ENCODE measurements at regions not wholly inside any gene's neighbourhood (a gene's known extent, or its start where the extent isn't known, plus 50 kb on each side); places are given as distances from the start of the nearest gene placed in this dataset.

- H2AK5ac ChIP-seq (ENCODE audit: low read depth, low read length): no peak overlapping the region
- no peak overlapping the region for H4K8ac ChIP-seq (ENCODE audit: low read depth in 2 of 2, low read length in 2 of 2)
- no peak overlapping the region for H2BK5ac ChIP-seq (ENCODE audit: low read depth, low read length, poor library complexity, severe bottlenecking)
- TF ChIP-seq RCOR1 (IDR thresholded peaks at IDR 0.05; ENCODE audit: insufficient replicate concordance, low read length) (no peak), MAZ (IDR thresholded peaks at IDR 0.05; ENCODE audit: borderline replicate concordance, low read depth, low read length) (no peak), CEBPB (IDR thresholded peaks at IDR 0.05; ENCODE audit: low read depth, low read length) (no peak), POLR2A (IDR thresholded peaks at IDR 0.05; ENCODE audit: low read depth, low read length) (no peak), ELK1 (IDR thresholded peaks at IDR 0.05; ENCODE audit: borderline replicate concordance, low read depth, low read length) (no peak), NFE2L2 (IDR thresholded peaks at IDR 0.05; ENCODE audit: low read depth, low read length) (no peak), CTCF (conservative IDR thresholded peaks at IDR 0.05; ENCODE audit: low read depth, low read length) (no peak), RFX5 (IDR thresholded peaks at IDR 0.05; ENCODE audit: low read depth, low read length) (no peak), BHLHE40 (IDR thresholded peaks at IDR 0.05; ENCODE audit: low read depth, low read length) (no peak), MAFK (IDR thresholded peaks at IDR 0.05; ENCODE audit: low read depth, low read length) (no peak), USF2 (IDR thresholded peaks at IDR 0.05; ENCODE audit: low read depth, low read length) (no peak), FOS (IDR thresholded peaks at IDR 0.05; ENCODE audit: low read depth, low read length) (no peak), RAD21 (IDR thresholded peaks at IDR 0.05; ENCODE audit: low read length) (no peak), CHD1 (IDR thresholded peaks at IDR 0.05; ENCODE audit: low read depth, low read length) (no peak), SMC3 (IDR thresholded peaks at IDR 0.05; ENCODE audit: low read depth, low read length) (no peak), MXI1 (IDR thresholded peaks at IDR 0.05; ENCODE audit: borderline replicate concordance, low read depth, low read length) (no peak)
- H3K4me2 ChIP-seq (ENCODE audit: low read depth, low read length): no peak overlapping the region
- H4K5ac ChIP-seq (ENCODE audit: low read depth, low read length): no peak overlapping the region
- H4K20me1 ChIP-seq (ENCODE audit: insufficient read depth, low read length): no peaks in the 10 kb centered on the region
- ChIA-PET CTCF (interaction anchor here (0.5 to 0.6 kb wide), 2 partner anchors 1942 to 1995 kb away, joined by 3 to 4 read pairs; no protein-coding TSS in a partner anchor), POLR2A (ENCODE audit: unreplicated experiment) (no interaction called here)
- no TSS peak for BruUV-seq (replicated peaks)
- no peak overlapping the region for H3K4me3 ChIP-seq (ENCODE audit: insufficient read depth, low read depth, low read length)
- no peak overlapping the region for H3K18ac ChIP-seq (ENCODE audit: low read depth, low read length)
- H3K9me3 ChIP-seq (ENCODE audit: control insufficient read depth, insufficient read depth, low read length): peaks cover 3% of the 10 kb centered on the region
- intact Hi-C loops (cut with micrococcal nuclease) (no loop called here), dilution Hi-C loops (cut with HindIII; ENCODE audit: low sequenced_read_pairs, unreplicated experiment) (no loop called here), in situ Hi-C loops (cut with MboI; ENCODE audit: low sequenced_read_pairs) (no loop called here)
- H3K27ac ChIP-seq (ENCODE audit: insufficient read depth, low read length): no peak overlapping the region
- H2BK15ac ChIP-seq (ENCODE audit: low read depth, low read length): no peak overlapping the region
- H2BK20ac ChIP-seq (ENCODE audit: low read depth, low read length): no peak overlapping the region
- no peak overlapping the region for H2BK120ac ChIP-seq (ENCODE audit: low read depth, low read length)
- no peaks in the 10 kb centered on the region for H3K4me1 ChIP-seq (ENCODE audit: control insufficient read depth, insufficient read depth, low read length)
- H3K14ac ChIP-seq (replicated peaks; ENCODE audit: low read depth, low read length): no peak overlapping the region
- no peak overlapping the region for H2AFZ ChIP-seq (replicated peaks; ENCODE audit: low read length, poor library complexity)
- H2AK9ac ChIP-seq (replicated peaks; ENCODE audit: low read depth, low read length, poor library complexity): no peak overlapping the region
- no peak overlapping the region for H3K9ac ChIP-seq (ENCODE audit: low read depth, low read length)
- H3K56ac ChIP-seq (ENCODE audit: extremely low read depth, insufficient read depth, low read length): no peak overlapping the region
- ATAC-seq (ENCODE audit: low read depth) (no peak), DNase-seq (no peak)
- no peaks in the 10 kb centered on the region for H3K36me3 ChIP-seq (ENCODE audit: control insufficient read depth, insufficient read depth, low read length)
- H3K9me1 ChIP-seq (ENCODE audit: insufficient read depth, low read length): no peaks in the 10 kb centered on the region
- no peaks in the 10 kb centered on the region for H3K79me1 ChIP-seq (ENCODE audit: low read depth in 1 of 2, low read length in 2 of 2)
- no peak overlapping the region for H3K4ac ChIP-seq (ENCODE audit: low read depth, low read length)
- no peak overlapping the region for H4K91ac ChIP-seq (ENCODE audit: insufficient read depth, low read depth, low read length)
- no peaks in the 10 kb centered on the region for H3K27me3 ChIP-seq (ENCODE audit: control insufficient read depth, insufficient read depth, low read length)
- H3K23ac ChIP-seq (ENCODE audit: low read depth, low read length): no peak overlapping the region
- no CpG with 5 or more reads among the region's 5 CpGs for WGBS, 2 experiments (ENCODE audit: extremely low coverage in 2 of 2, insufficient read length in 1 of 2)
These were observed 417.8 kb upstream of the FOXG1 start for GRCh38 chr14:28348797-28349196.

All from IMR-90 (cell line).